Nephron progenitor cell (in vitro differentiated cells): ENCODE measurements at regions not wholly inside any gene's neighbourhood (a gene's known extent, or its start where the extent isn't known, plus 50 kb on each side); places are given as distances from the start of the nearest gene placed in this dataset.

Experiments
- DNase-seq: peaks from one replicate; pipeline ENCODE4 v3.0.0; 2021
- H3K27ac Mint-ChIP-seq: 2 replicates; pipeline ENCODE4 v1.8.0; 2021; ENCODE audit warnings: mild to moderate bottlenecking, moderate library complexity, mixed read lengths
- H3K27me3 Mint-ChIP-seq: 2 replicates; pipeline ENCODE4 v1.8.0; 2021; ENCODE audit warnings: mild to moderate bottlenecking, low read depth, mixed read lengths; ENCODE audit not compliant: poor library complexity
- H3K36me3 Mint-ChIP-seq: 2 replicates; pipeline ENCODE4 v1.8.0; 2021; ENCODE audit warnings: low read depth, mixed read lengths
- H3K4me1 Mint-ChIP-seq: 2 replicates; pipeline ENCODE4 v1.8.0; 2021; ENCODE audit warnings: mixed read lengths
- H3K4me3 Mint-ChIP-seq: 2 replicates; pipeline ENCODE4 v1.8.0; 2021; ENCODE audit warnings: mild to moderate bottlenecking, moderate library complexity, mixed read lengths
- H3K9me3 Mint-ChIP-seq: 2 replicates; pipeline ENCODE4 v1.8.0; 2021; ENCODE audit warnings: mild to moderate bottlenecking, moderate library complexity, mixed read lengths
- TF ChIP-seq, protein P1 (sequence below): fragments of 200-600 bp; sonication (generic); IDR thresholded peaks from 2 replicates; pipeline ENCODE4 v1.5.0; 2021; ENCODE audit warnings: antibody characterized with exemption

DNA sequence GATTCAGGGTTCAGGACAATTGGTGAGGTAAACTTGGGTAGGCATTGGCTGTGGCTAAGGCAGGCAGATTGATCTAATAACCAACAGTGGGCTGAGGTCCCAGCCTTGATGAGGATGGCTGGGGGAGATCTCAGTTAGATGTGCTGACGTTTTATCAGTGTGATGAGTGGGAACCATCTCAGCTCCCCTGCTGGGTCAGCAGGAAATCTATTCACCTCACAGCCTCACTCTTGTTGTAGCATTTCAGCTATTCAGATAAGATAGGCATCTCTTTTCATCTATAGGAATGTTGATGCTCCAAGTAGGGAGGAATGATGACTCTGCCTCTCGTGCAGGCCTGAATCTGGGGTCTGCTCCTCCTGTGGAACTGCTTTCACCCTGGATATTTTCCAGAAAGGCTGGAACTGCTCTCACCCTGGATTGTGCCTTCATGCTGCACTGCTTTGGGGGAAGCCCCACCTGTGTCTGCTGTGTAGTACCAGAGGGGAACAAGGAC, 973.7 kb downstream of the NSUN3 start:
- no peak overlapping the region for H3K27ac Mint-ChIP-seq
- no peaks in the 10 kb centered on the region for H3K36me3 Mint-ChIP-seq
- DNase-seq, result no peak
- no peak overlapping the region for H3K4me3 Mint-ChIP-seq
- no peaks in the 10 kb centered on the region for H3K27me3 Mint-ChIP-seq
- no peaks in the 10 kb centered on the region for H3K9me3 Mint-ChIP-seq
- TF ChIP-seq, protein P1, sequence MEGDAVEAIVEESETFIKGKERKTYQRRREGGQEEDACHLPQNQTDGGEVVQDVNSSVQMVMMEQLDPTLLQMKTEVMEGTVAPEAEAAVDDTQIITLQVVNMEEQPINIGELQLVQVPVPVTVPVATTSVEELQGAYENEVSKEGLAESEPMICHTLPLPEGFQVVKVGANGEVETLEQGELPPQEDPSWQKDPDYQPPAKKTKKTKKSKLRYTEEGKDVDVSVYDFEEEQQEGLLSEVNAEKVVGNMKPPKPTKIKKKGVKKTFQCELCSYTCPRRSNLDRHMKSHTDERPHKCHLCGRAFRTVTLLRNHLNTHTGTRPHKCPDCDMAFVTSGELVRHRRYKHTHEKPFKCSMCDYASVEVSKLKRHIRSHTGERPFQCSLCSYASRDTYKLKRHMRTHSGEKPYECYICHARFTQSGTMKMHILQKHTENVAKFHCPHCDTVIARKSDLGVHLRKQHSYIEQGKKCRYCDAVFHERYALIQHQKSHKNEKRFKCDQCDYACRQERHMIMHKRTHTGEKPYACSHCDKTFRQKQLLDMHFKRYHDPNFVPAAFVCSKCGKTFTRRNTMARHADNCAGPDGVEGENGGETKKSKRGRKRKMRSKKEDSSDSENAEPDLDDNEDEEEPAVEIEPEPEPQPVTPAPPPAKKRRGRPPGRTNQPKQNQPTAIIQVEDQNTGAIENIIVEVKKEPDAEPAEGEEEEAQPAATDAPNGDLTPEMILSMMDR, result no peak
- H3K4me1 Mint-ChIP-seq, result no peaks in the 10 kb centered on the region

DNA sequence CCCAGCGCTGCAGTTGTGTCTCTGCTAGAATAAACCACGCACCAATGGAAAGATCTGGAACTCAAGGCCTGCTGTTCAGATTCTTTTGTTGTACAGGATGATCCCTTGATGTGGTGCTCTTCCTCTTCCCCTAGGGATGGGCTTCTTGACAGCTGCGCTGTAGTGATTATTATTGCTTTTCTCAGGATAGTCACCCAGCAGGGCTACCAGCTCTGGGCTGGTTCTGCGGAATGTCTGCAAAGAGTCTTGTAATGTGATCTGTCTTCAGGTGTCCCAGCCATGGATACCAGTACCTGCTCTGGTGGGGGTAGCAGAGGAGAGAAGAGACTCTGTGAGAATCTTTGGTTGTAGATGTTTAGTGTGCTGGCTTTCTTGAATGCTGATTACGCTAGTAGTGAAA, 974.2 kb downstream of the NSUN3 start:
- H3K9me3 Mint-ChIP-seq, result no peaks in the 10 kb centered on the region
- H3K27me3 Mint-ChIP-seq, result no peaks in the 10 kb centered on the region
- no peak overlapping the region for H3K27ac Mint-ChIP-seq
- no peak overlapping the region for H3K4me3 Mint-ChIP-seq
- H3K36me3 Mint-ChIP-seq, result no peaks in the 10 kb centered on the region
- TF ChIP-seq, protein P1, result no peak
- H3K4me1 Mint-ChIP-seq, result no peaks in the 10 kb centered on the region
- no peak for DNase-seq

DNA sequence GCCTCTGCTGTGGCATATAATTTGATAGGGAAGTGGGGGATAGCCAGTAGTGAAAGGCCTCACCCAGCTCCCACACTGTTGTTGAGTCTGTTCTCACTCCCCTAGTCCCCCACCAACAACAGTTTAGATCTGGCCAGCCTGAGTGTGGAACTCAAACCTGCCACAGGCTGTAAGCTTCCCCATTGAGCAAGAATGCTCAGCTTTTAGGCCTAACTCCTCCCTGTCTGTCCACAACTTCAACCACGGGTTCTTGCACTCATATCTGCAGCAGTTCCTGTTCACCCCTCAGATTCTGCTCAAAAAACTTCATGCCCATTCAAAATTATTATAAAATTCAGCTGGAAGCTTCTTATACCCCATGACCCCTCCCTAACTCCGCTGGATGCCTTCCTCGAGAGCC, 975.1 kb downstream of the NSUN3 start:
- TF ChIP-seq, protein P1, result no peak
- no peaks in the 10 kb centered on the region for H3K36me3 Mint-ChIP-seq
- no peaks in the 10 kb centered on the region for H3K4me1 Mint-ChIP-seq
- H3K27ac Mint-ChIP-seq, result peak overlapping the region; percentile 60
- DNase-seq, result no peak
- H3K27me3 Mint-ChIP-seq, result no peaks in the 10 kb centered on the region
- no peaks in the 10 kb centered on the region for H3K9me3 Mint-ChIP-seq
- no peak overlapping the region for H3K4me3 Mint-ChIP-seq

DNA sequence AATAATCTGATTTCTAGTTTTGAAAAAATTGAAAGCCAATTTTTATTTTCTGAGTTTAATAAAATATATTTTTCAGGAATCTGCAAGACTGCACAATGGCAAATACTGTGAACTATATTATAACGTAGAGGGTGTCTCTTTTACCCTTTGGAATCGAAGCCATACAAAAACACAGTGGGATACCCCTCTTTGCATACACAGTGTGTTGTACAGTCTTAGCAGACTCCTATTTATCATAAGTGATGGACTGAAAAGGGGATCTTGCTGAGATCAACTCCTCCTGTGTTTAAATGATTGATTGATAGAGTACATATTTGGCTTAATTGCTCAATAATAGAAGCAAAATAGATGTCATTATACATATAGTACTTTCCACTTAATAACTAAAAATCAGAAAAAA, 981.2 kb downstream of the NSUN3 start:
- no peak overlapping the region for H3K27ac Mint-ChIP-seq
- H3K9me3 Mint-ChIP-seq, result no peaks in the 10 kb centered on the region
- no peak overlapping the region for H3K4me3 Mint-ChIP-seq
- DNase-seq, result no peak
- H3K27me3 Mint-ChIP-seq, result no peaks in the 10 kb centered on the region
- H3K4me1 Mint-ChIP-seq, result no peaks in the 10 kb centered on the region
- H3K36me3 Mint-ChIP-seq, result no peaks in the 10 kb centered on the region
- TF ChIP-seq, protein P1, result no peak

DNA sequence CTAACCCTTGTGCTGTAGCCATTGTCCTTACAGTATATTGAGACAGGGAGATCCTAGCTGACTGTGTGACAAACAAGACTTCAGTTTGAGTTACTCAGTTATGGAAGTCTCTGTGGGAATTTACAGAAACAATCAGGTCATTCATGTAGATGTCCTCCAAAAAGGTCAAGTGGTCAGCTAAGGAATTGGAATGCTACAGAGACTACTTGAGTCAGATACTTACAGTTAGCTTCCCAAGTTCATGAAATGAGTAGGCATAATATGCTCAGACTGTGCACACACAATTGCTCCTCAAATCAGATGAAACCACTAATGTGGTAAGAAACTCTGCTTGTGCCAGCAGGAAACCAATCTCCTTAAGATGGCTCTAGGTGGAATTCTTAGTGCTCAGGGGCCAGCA, 985.7 kb downstream of the NSUN3 start:
- no peak for DNase-seq
- Mint-ChIP-seq H3K4me3 (no peak overlapping the region), H3K4me1 (no peaks in the 10 kb centered on the region), H3K27ac (no peak overlapping the region), H3K27me3 (no peaks in the 10 kb centered on the region), H3K36me3 (no peaks in the 10 kb centered on the region), H3K9me3 (no peaks in the 10 kb centered on the region)
- TF ChIP-seq, protein P1, result no peak

DNA sequence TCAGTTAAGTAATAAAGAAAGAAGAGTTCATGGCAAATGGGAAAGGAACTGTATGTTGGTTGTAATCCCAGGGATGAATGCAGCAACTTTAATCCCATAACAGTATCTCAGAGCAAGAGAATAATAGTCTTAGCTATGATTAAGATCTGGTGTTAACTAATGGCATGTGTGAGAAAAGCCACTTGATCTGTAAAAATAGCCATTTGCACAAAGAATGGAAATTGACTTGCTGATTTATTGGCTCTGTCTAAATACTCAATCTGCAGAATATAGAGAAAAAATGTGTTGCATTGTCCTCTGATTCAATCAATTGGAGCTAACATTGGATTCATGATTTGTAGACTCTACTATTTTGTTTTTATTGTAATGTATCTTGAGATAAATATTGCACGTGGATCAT, 987.0 kb downstream of the NSUN3 start:
- Mint-ChIP-seq H3K27ac (no peak overlapping the region), H3K9me3 (no peaks in the 10 kb centered on the region), H3K4me1 (no peaks in the 10 kb centered on the region), H3K27me3 (peaks cover 1% of the 10 kb centered on the region), H3K4me3 (no peak overlapping the region), H3K36me3 (no peaks in the 10 kb centered on the region)
- TF ChIP-seq, protein P1, result no peak
- no peak for DNase-seq
